ENCODE measurements at regions not wholly inside any gene's neighbourhood (a gene's known extent, or its start where the extent isn't known, plus 50 kb on each side); places are given as distances from the start of the nearest gene placed in this dataset.
A peak's percentile ranks its signal among the peaks of the same experiment; 100 is the strongest.
"Not testable (repeated sequence)": the region's sequence is repeated elsewhere in the genome, so short reads cannot be mapped to it uniquely, and the experiment has no call there.

- DNase-seq = no peak
Observed at GRCh38 chr5:163889369-163889768, 383.9 kb downstream of the MAT2B start.

GRCh38 chr5:163890261-163890660 lies 384.8 kb downstream of the MAT2B start:
- no peak for DNase-seq

GRCh38 chr5:163893281-163893680 lies 387.9 kb downstream of the MAT2B start:
- DNase-seq = no peak

- no peak for DNase-seq
Observed at GRCh38 chr5:163894645-163895044, 389.2 kb downstream of the MAT2B start.

GRCh38 chr5:163898873-163899272 lies 393.5 kb downstream of the MAT2B start:
- no peak for DNase-seq

GRCh38 chr5:163907783-163908182 lies 402.4 kb downstream of the MAT2B start:
- DNase-seq = not testable (repeated sequence)

- no peak for DNase-seq
Observed at GRCh38 chr5:163908253-163908652, 402.8 kb downstream of the MAT2B start.

GRCh38 chr5:163910226-163910625 lies 404.8 kb downstream of the MAT2B start:
- no peak for DNase-seq

GRCh38 chr5:163912046-163912445 lies 406.6 kb downstream of the MAT2B start:
- DNase-seq = peak; percentile 34

- no peak for DNase-seq
Observed at GRCh38 chr5:163913548-163913947, 408.1 kb downstream of the MAT2B start.

GRCh38 chr5:163914910-163915309 lies 409.5 kb downstream of the MAT2B start:
- DNase-seq = peak; percentile 96

GRCh38 chr5:163915481-163915961 lies 410.1 kb downstream of the MAT2B start:
- peak; percentile 73 for DNase-seq

GRCh38 chr5:163916376-163916775 lies 411.0 kb downstream of the MAT2B start:
- DNase-seq = no peak

- no peak for DNase-seq
Observed at GRCh38 chr5:163916861-163917260, 411.4 kb downstream of the MAT2B start.

- no peak for DNase-seq
Observed at GRCh38 chr5:163917747-163918146, 412.3 kb downstream of the MAT2B start.

- DNase-seq = not testable (repeated sequence)
Observed at GRCh38 chr5:163934990-163935389, 429.6 kb downstream of the MAT2B start.

- DNase-seq = no peak
Observed at GRCh38 chr5:163938595-163938994, 433.2 kb downstream of the MAT2B start.

- DNase-seq = no peak
Observed at GRCh38 chr5:163941079-163941478, 435.7 kb downstream of the MAT2B start.

GRCh38 chr5:163943546-163943945 lies 438.1 kb downstream of the MAT2B start:
- no peak for DNase-seq

- DNase-seq = no peak
Observed at GRCh38 chr5:163944738-163945137, 439.3 kb downstream of the MAT2B start.

- no peak for DNase-seq
Observed at GRCh38 chr5:163947848-163948666, 442.6 kb downstream of the MAT2B start.

- DNase-seq = no peak
Observed at GRCh38 chr5:163950248-163950647, 444.8 kb downstream of the MAT2B start.

- DNase-seq = no peak
Observed at GRCh38 chr5:163951069-163951468, 445.6 kb downstream of the MAT2B start.

GRCh38 chr5:163953901-163954300 lies 448.5 kb downstream of the MAT2B start:
- no peak for DNase-seq

GRCh38 chr5:163961230-163961629 lies 455.8 kb downstream of the MAT2B start:
- DNase-seq = not testable (repeated sequence)

Data from DMS 273 treated with DMSO at 0.1 percent for 48 hours (cell line).